Body of pancreas (tissue), 4 donors: ENCODE measurements at regions not wholly inside any gene's neighbourhood (a gene's known extent, or its start where the extent isn't known, plus 50 kb on each side); places are given as distances from the start of the nearest gene placed in this dataset.

Experiments
- ATAC-seq: fragments of 150-250 bp; one replicate; pipeline ENCODE4 v1.9.1; 2016
- DNase-seq, 4 donors: peaks; one replicate each; pipeline ENCODE4 v3.0.0-alpha.2; 2019
- H3K27ac ChIP-seq, 4 donors: fragments of 200-600 bp; sonication (generic); 1 replicate in 3 of 4; 2 replicates in 1 of 4; pipeline versions ENCODE4 v1.5.1 to v1.6.1; 2016 to 2019; ENCODE audit warnings: mild to moderate bottlenecking in 1 of 4, mixed read lengths in 1 of 4, moderate library complexity in 1 of 4
- H3K27me3 ChIP-seq, 2 donors: fragments of 200-600 bp; sonication (generic); one replicate each; pipeline ENCODE4 v1.6.0; 2016; ENCODE audit warnings: mild to moderate bottlenecking in 1 of 2
- H3K36me3 ChIP-seq, 2 donors: fragments of 200-600 bp; sonication (generic); replicated peaks in 1 of 2; 2 replicates each; pipeline ENCODE4 v1.5.1; 2016; ENCODE audit warnings: low read depth in 2 of 2; ENCODE audit not compliant: insufficient read depth in 1 of 2
- H3K4me1 ChIP-seq: fragments of 200-600 bp; sonication (generic); one replicate; pipeline ENCODE4 v1.6.0; 2016
- H3K4me3 ChIP-seq, 2 donors: fragments of 200-600 bp; sonication (generic); 1 replicate in 1 of 2; 2 replicates in 1 of 2; pipeline ENCODE4 v1.5.1; 2016 to 2019
- H3K9me3 ChIP-seq, 3 donors: fragments of 200-600 bp; sonication (generic); 1 replicate in 2 of 3; 2 replicates in 1 of 3; pipeline ENCODE4 v1.5.1; 2016
- CTCF ChIP-seq, 7 experiments: fragments of 450-650 bp in 4 of 7; fragments of 200-600 bp in 3 of 7; sonication (generic) in 3 of 7; IDR thresholded peaks; one replicate each; pipeline ENCODE4 v1.5.1; 2016 to 2019; ENCODE audit warnings: antibody characterized with exemption in 7 of 7
- POLR2A ChIP-seq, 3 donors: fragments of 450-650 bp; IDR thresholded peaks; one replicate each; pipeline ENCODE4 v1.6.1; 2016; ENCODE audit warnings: antibody characterized with exemption in 3 of 3, mild to moderate bottlenecking in 2 of 3
- WGBS, 2 donors: methylation state at CpG; one replicate each; pipeline ENCODE4 v1.1.5; 2017; 5-methylcytosine and 5-hydroxymethylcytosine counted together
- intact Hi-C: fragments of 100-400 bp; cut with DNase I; formaldehyde crosslinking; loops from one replicate; pipeline ENCODE4 v1.15.1; 2023

GRCh38 chr12:125966641-125967040, 901.4 kb downstream of the AACS start:
- intact Hi-C loops = no loop called here
- Histone ChIP-seq H3K36me3 (no peaks in the 10 kb centered on the region), H3K4me3 (no peak overlapping the region), H3K27ac (no peak overlapping the region), H3K9me3 (no peaks in the 10 kb centered on the region), H3K27me3 (no peaks in the 10 kb centered on the region), H3K4me1 (no peaks in the 10 kb centered on the region)
- WGBS, 2 donors = 78 to 81% methylated on average over 7 of the region's 7 CpGs
- TF ChIP-seq CTCF (IDR thresholded peaks at IDR 0.05) (no peak), POLR2A (IDR thresholded peaks at IDR 0.05) (no peak)
- DNase-seq (no peak), ATAC-seq (no peak)

GRCh38 chr12:125968413-125968812, 903.2 kb downstream of the AACS start:
- TF ChIP-seq POLR2A (IDR thresholded peaks at IDR 0.05) (no peak), CTCF (IDR thresholded peaks at IDR 0.05) (no peak)
- Histone ChIP-seq H3K27me3 (no peaks in the 10 kb centered on the region), H3K4me1 (no peaks in the 10 kb centered on the region), H3K9me3 (no peaks in the 10 kb centered on the region), H3K27ac (no peak overlapping the region), H3K4me3 (no peak overlapping the region), H3K36me3 (no peaks in the 10 kb centered on the region)
- ATAC-seq (no peak), DNase-seq (no peak)
- WGBS, 2 donors = 79 to 88% methylated on average over 2 of the region's 2 CpGs
- intact Hi-C loops = no loop called here

- intact Hi-C loops = no loop called here
- Histone ChIP-seq H3K9me3 (no peaks in the 10 kb centered on the region), H3K27me3 (no peaks in the 10 kb centered on the region), H3K27ac (no peak overlapping the region), H3K36me3 (no peaks in the 10 kb centered on the region), H3K4me1 (no peaks in the 10 kb centered on the region), H3K4me3 (no peak overlapping the region)
- TF ChIP-seq CTCF (IDR thresholded peaks at IDR 0.05) = no peak
- TF ChIP-seq POLR2A (IDR thresholded peaks at IDR 0.05) = no peak
- DNase-seq = no peak
- 76 to 90% methylated on average over 3 of the region's 3 CpGs for WGBS, 2 donors
- ATAC-seq = no peak
These were observed 906.7 kb downstream of the AACS start for GRCh38 chr12:125971981-125972380.

GRCh38 chr12:125978286-125978685, 913.1 kb downstream of the AACS start:
- DNase-seq (no peak), ATAC-seq (no peak)
- 44 to 51% methylated on average over 2 of the region's 2 CpGs for WGBS, 2 donors
- no peaks in the 10 kb centered on the region for H3K27me3 ChIP-seq
- no peak overlapping the region for H3K4me3 ChIP-seq
- TF ChIP-seq POLR2A (IDR thresholded peaks at IDR 0.05) (no peak), CTCF (IDR thresholded peaks at IDR 0.05) (no peak)
- H3K36me3 ChIP-seq = no peaks in the 10 kb centered on the region
- H3K27ac ChIP-seq = no peak overlapping the region
- intact Hi-C loops = no loop called here
- peaks cover 7% of the 10 kb centered on the region for H3K4me1 ChIP-seq
- no peaks in the 10 kb centered on the region for H3K9me3 ChIP-seq

- 20 to 26% methylated on average over 7 of the region's 7 CpGs for WGBS, 2 donors
- Histone ChIP-seq H3K27me3 (no peaks in the 10 kb centered on the region), H3K4me3 (no peak overlapping the region), H3K9me3 (no peaks in the 10 kb centered on the region), H3K27ac (peak overlapping the region in 1 of 4 donors; percentile 18), H3K4me1 (peaks cover 21% of the 10 kb centered on the region), H3K36me3 (no peaks in the 10 kb centered on the region)
- DNase-seq = no peak
- intact Hi-C loops = no loop called here
- no peak for ATAC-seq
- TF ChIP-seq POLR2A (IDR thresholded peaks at IDR 0.05) = no peak
- no peak for TF ChIP-seq CTCF (IDR thresholded peaks at IDR 0.05)
These were observed 916.5 kb downstream of the AACS start for GRCh38 chr12:125981610-125982253.
